ENCODE measurements at regions not wholly inside any gene's neighbourhood (a gene's known extent, or its start where the extent isn't known, plus 50 kb on each side); places are given as distances from the start of the nearest gene placed in this dataset.

- Histone ChIP-seq H3K36me3 (ENCODE audit: control insufficient read depth, insufficient read depth, low read length) (no peaks in the 10 kb centered on the region), H2AK5ac (ENCODE audit: low read depth, low read length) (no peak overlapping the region), H3K9me1 (ENCODE audit: insufficient read depth, low read length) (no peaks in the 10 kb centered on the region), H3K14ac (replicated peaks; ENCODE audit: low read depth, low read length) (no peak overlapping the region), H2BK120ac (ENCODE audit: low read depth, low read length) (no peak overlapping the region), H3K18ac (ENCODE audit: low read depth, low read length) (no peak overlapping the region), H2AK9ac (replicated peaks; ENCODE audit: low read depth, low read length, poor library complexity) (no peak overlapping the region), H4K8ac (ENCODE audit: low read depth in 2 of 2, low read length in 2 of 2) (no peak overlapping the region), H3K23ac (ENCODE audit: low read depth, low read length) (no peak overlapping the region), H3K27me3 (ENCODE audit: control insufficient read depth, insufficient read depth, low read length) (no peaks in the 10 kb centered on the region), H3K4ac (ENCODE audit: low read depth, low read length) (no peak overlapping the region), H2BK15ac (ENCODE audit: low read depth, low read length) (no peak overlapping the region), H3K4me3 (ENCODE audit: insufficient read depth, low read depth, low read length) (no peak overlapping the region), H3K9me3 (ENCODE audit: control insufficient read depth, insufficient read depth, low read length) (peaks cover 3% of the 10 kb centered on the region), H2AFZ (replicated peaks; ENCODE audit: low read length, poor library complexity) (no peak overlapping the region), H3K4me1 (ENCODE audit: control insufficient read depth, insufficient read depth, low read length) (no peaks in the 10 kb centered on the region), H3K56ac (ENCODE audit: extremely low read depth, insufficient read depth, low read length) (no peak overlapping the region), H3K9ac (ENCODE audit: low read depth, low read length) (no peak overlapping the region), H3K79me1 (ENCODE audit: low read depth in 1 of 2, low read length in 2 of 2) (no peaks in the 10 kb centered on the region), H2BK20ac (ENCODE audit: low read depth, low read length) (no peak overlapping the region), H2BK5ac (ENCODE audit: low read depth, low read length, poor library complexity, severe bottlenecking) (no peak overlapping the region), H4K20me1 (ENCODE audit: insufficient read depth, low read length) (no peaks in the 10 kb centered on the region), H3K4me2 (ENCODE audit: low read depth, low read length) (no peak overlapping the region), H4K5ac (ENCODE audit: low read depth, low read length) (no peak overlapping the region), H4K91ac (ENCODE audit: insufficient read depth, low read depth, low read length) (no peak overlapping the region), H3K27ac (ENCODE audit: insufficient read depth, low read length) (no peak overlapping the region)
- CTCF ChIA-PET = no interaction called here
- in situ Hi-C loops (cut with MboI; ENCODE audit: low sequenced_read_pairs) (no loop called here), intact Hi-C loops (cut with micrococcal nuclease) (no loop called here), dilution Hi-C loops (cut with HindIII; ENCODE audit: low sequenced_read_pairs, unreplicated experiment) (no loop called here)
- TF ChIP-seq MXI1 (IDR thresholded peaks at IDR 0.05; ENCODE audit: borderline replicate concordance, low read depth, low read length) = no peak
- TF ChIP-seq POLR2A (IDR thresholded peaks at IDR 0.05; ENCODE audit: low read depth, low read length) = no peak
- TF ChIP-seq NFE2L2 (IDR thresholded peaks at IDR 0.05; ENCODE audit: low read depth, low read length) = no peak
- no peak for TF ChIP-seq ELK1 (IDR thresholded peaks at IDR 0.05; ENCODE audit: borderline replicate concordance, low read depth, low read length)
- no peak for TF ChIP-seq SMC3 (IDR thresholded peaks at IDR 0.05; ENCODE audit: low read depth, low read length)
- TF ChIP-seq RFX5 (IDR thresholded peaks at IDR 0.05; ENCODE audit: low read depth, low read length) = no peak
- no peak for TF ChIP-seq RCOR1 (IDR thresholded peaks at IDR 0.05; ENCODE audit: insufficient replicate concordance, low read length)
- no peak for TF ChIP-seq BHLHE40 (IDR thresholded peaks at IDR 0.05; ENCODE audit: low read depth, low read length)
- no peak for TF ChIP-seq RAD21 (IDR thresholded peaks at IDR 0.05; ENCODE audit: low read length)
- TF ChIP-seq CHD1 (IDR thresholded peaks at IDR 0.05; ENCODE audit: low read depth, low read length) = no peak
- TF ChIP-seq, protein P1, sequence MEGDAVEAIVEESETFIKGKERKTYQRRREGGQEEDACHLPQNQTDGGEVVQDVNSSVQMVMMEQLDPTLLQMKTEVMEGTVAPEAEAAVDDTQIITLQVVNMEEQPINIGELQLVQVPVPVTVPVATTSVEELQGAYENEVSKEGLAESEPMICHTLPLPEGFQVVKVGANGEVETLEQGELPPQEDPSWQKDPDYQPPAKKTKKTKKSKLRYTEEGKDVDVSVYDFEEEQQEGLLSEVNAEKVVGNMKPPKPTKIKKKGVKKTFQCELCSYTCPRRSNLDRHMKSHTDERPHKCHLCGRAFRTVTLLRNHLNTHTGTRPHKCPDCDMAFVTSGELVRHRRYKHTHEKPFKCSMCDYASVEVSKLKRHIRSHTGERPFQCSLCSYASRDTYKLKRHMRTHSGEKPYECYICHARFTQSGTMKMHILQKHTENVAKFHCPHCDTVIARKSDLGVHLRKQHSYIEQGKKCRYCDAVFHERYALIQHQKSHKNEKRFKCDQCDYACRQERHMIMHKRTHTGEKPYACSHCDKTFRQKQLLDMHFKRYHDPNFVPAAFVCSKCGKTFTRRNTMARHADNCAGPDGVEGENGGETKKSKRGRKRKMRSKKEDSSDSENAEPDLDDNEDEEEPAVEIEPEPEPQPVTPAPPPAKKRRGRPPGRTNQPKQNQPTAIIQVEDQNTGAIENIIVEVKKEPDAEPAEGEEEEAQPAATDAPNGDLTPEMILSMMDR (conservative IDR thresholded peaks at IDR 0.05; ENCODE audit: low read depth, low read length) = no peak
- POLR2A ChIA-PET (ENCODE audit: unreplicated experiment) = no interaction called here
- DNase-seq = no peak
- no CpG with 5 or more reads among the region's 1 CpG for WGBS, 2 experiments (ENCODE audit: extremely low coverage in 2 of 2, insufficient read length in 1 of 2)
- no TSS peak for BruUV-seq (replicated peaks)
- no peak for ATAC-seq (ENCODE audit: low read depth)
Observed at GRCh38 chr13:103607995-103608394, 541.8 kb upstream of the SLC10A2 start.

All from IMR-90 (cell line).